Neural cell (in vitro differentiated cells): ENCODE measurements at regions not wholly inside any gene's neighbourhood (a gene's known extent, or its start where the extent isn't known, plus 50 kb on each side); places are given as distances from the start of the nearest gene placed in this dataset.

Experiments used
- CTCF ChIP-seq: fragments of 450-650 bp; IDR thresholded peaks from 2 replicates; pipeline ENCODE4 v1.5.1; 2014; ENCODE audit warnings: antibody characterized with exemption, mild to moderate bottlenecking, moderate library complexity; ENCODE audit not compliant: poor library complexity, severe bottlenecking
- EZH2 ChIP-seq: fragments of 200-600, 300-800 bp; shearing (Covaris generic), sonication (generic); IDR thresholded peaks from 2 replicates; pipeline ENCODE4 v1.6.1; 2014; ENCODE audit warnings: antibody characterized with exemption, low read length, borderline replicate concordance, mild to moderate bottlenecking; ENCODE audit not compliant: insufficient read depth, poor library complexity, severe bottlenecking
- MXI1 ChIP-seq: fragments of 450-650 bp; conservative IDR thresholded peaks from 2 replicates; pipeline ENCODE4 v1.6.1; 2014; ENCODE audit warnings: antibody characterized with exemption, mild to moderate bottlenecking; ENCODE audit not compliant: poor library complexity, severe bottlenecking
- POLR2AphosphoS5 ChIP-seq: IDR thresholded peaks from 2 replicates; pipeline ENCODE4 v1.6.1; 2012
- REST ChIP-seq: IDR thresholded peaks from 2 replicates; pipeline ENCODE4 v1.6.1; 2012; ENCODE audit warnings: borderline replicate concordance

GRCh38 chr4:24411299-24411698, 173.1 kb downstream of the DHX15 start:
- TF ChIP-seq POLR2AphosphoS5 (no peak), CTCF (no peak), MXI1 (no peak), EZH2 (no peak), REST (no peak)
